HG03103 (cell line): ENCODE measurements at regions not wholly inside any gene's neighbourhood (a gene's known extent, or its start where the extent isn't known, plus 50 kb on each side); places are given as distances from the start of the nearest gene placed in this dataset.
"Not testable (repeated sequence)": the region's sequence is repeated elsewhere in the genome, so short reads cannot be mapped to it uniquely, and the experiment has no call there.

Experiments
- ATAC-seq: cut with Tn5 transposase; IDR thresholded peaks from one replicate; pipeline ENCODE4 v1.9.1; 2021; ENCODE audit warnings: low read depth; ENCODE audit not compliant: unreplicated experiment

GRCh38 chr14:54010981-54011380 lies 54.4 kb upstream of the BMP4 start:
- ATAC-seq = no peak

GRCh38 chr14:54023027-54023426 lies 66.4 kb upstream of the BMP4 start:
- ATAC-seq = no peak

- ATAC-seq = no peak
These were observed 69.0 kb upstream of the BMP4 start for GRCh38 chr14:54025661-54026060.

GRCh38 chr14:54026671-54027070 lies 70.0 kb upstream of the BMP4 start:
- no peak for ATAC-seq

GRCh38 chr14:54030996-54031395 lies 74.4 kb upstream of the BMP4 start:
- ATAC-seq = not testable (repeated sequence)

GRCh38 chr14:54033285-54033684 lies 76.7 kb upstream of the BMP4 start:
- ATAC-seq = not testable (repeated sequence)

GRCh38 chr14:54038724-54039123 lies 82.1 kb upstream of the BMP4 start:
- ATAC-seq = no peak

- ATAC-seq = no peak
These were observed 82.7 kb upstream of the BMP4 start for GRCh38 chr14:54039311-54039710.

- no peak for ATAC-seq
These were observed 84.2 kb upstream of the BMP4 start for GRCh38 chr14:54040846-54041245.

GRCh38 chr14:54046250-54046649 lies 89.6 kb upstream of the BMP4 start:
- ATAC-seq = no peak

GRCh38 chr14:54047645-54048308 lies 91.2 kb upstream of the BMP4 start:
- no peak for ATAC-seq

- no peak for ATAC-seq
These were observed 91.7 kb upstream of the BMP4 start for GRCh38 chr14:54048311-54048710.

- no peak for ATAC-seq
These were observed 92.1 kb upstream of the BMP4 start for GRCh38 chr14:54048736-54049135.

- ATAC-seq = no peak
These were observed 94.1 kb upstream of the BMP4 start for GRCh38 chr14:54050759-54051158.

- ATAC-seq = no peak
These were observed 96.2 kb upstream of the BMP4 start for GRCh38 chr14:54052696-54053385.

- ATAC-seq = no peak
These were observed 96.7 kb upstream of the BMP4 start for GRCh38 chr14:54053386-54053745.

GRCh38 chr14:54058505-54058904 lies 101.9 kb upstream of the BMP4 start:
- ATAC-seq = no peak

- ATAC-seq = no peak
These were observed 127.1 kb upstream of the BMP4 start for GRCh38 chr14:54083549-54084239.

GRCh38 chr14:54085232-54085761 lies 128.7 kb upstream of the BMP4 start:
- ATAC-seq = no peak

GRCh38 chr14:54085841-54086240 lies 129.2 kb upstream of the BMP4 start:
- ATAC-seq = no peak

GRCh38 chr14:54086767-54087166 lies 130.1 kb upstream of the BMP4 start:
- no peak for ATAC-seq

GRCh38 chr14:54087376-54087775 lies 130.8 kb upstream of the BMP4 start:
- no peak for ATAC-seq
